Duodenal mucosa (tissue), 2 donors: ENCODE measurements at regions not wholly inside any gene's neighbourhood (a gene's known extent, or its start where the extent isn't known, plus 50 kb on each side); places are given as distances from the start of the nearest gene placed in this dataset.

Source experiments
- H3K27ac ChIP-seq: one replicate; pipeline ENCODE4 v1.7.0; 2013; ENCODE audit warnings: low read depth, low read length
- H3K27me3 ChIP-seq, 2 donors: one replicate each; pipeline ENCODE4 v1.7.0; 2013; ENCODE audit warnings: low read length in 2 of 2, control low read depth in 1 of 2; ENCODE audit not compliant: insufficient read depth in 2 of 2, control insufficient read depth in 1 of 2
- H3K36me3 ChIP-seq, 2 donors: one replicate each; pipeline ENCODE4 v1.7.0; 2013; ENCODE audit warnings: low read length in 2 of 2, control low read depth in 1 of 2; ENCODE audit not compliant: insufficient read depth in 2 of 2, control insufficient read depth in 1 of 2
- H3K4me1 ChIP-seq, 2 donors: one replicate each; pipeline ENCODE4 v1.7.0; 2013; ENCODE audit warnings: low read length in 2 of 2, control low read depth in 1 of 2; ENCODE audit not compliant: insufficient read depth in 2 of 2, control insufficient read depth in 1 of 2
- H3K4me3 ChIP-seq, 2 donors: one replicate each; pipeline ENCODE4 v1.7.0; 2013; ENCODE audit warnings: low read length in 2 of 2, low read depth in 1 of 2
- H3K9ac ChIP-seq, 2 donors: one replicate each; pipeline ENCODE4 v1.7.0; 2013; ENCODE audit warnings: low read length in 2 of 2, low read depth in 1 of 2
- H3K9me3 ChIP-seq, 2 donors: one replicate each; pipeline ENCODE4 v1.7.0; 2013; ENCODE audit warnings: low read length in 2 of 2, control low read depth in 1 of 2; ENCODE audit not compliant: control insufficient read depth in 1 of 2

- Histone ChIP-seq H3K4me3 (no peak overlapping the region), H3K9me3 (peaks cover 0 to 8% of the 10 kb centered on the region in 2 donors), H3K27ac (no peak overlapping the region), H3K36me3 (no peaks in the 10 kb centered on the region), H3K27me3 (no peaks in the 10 kb centered on the region), H3K4me1 (no peaks in the 10 kb centered on the region), H3K9ac (no peak overlapping the region)
Observed at GRCh38 chr4:35734381-35735098, 509.8 kb downstream of the ARAP2 start.

- H3K27ac ChIP-seq = no peak overlapping the region
- H3K36me3 ChIP-seq = no peaks in the 10 kb centered on the region
- no peaks in the 10 kb centered on the region for H3K27me3 ChIP-seq
- no peaks in the 10 kb centered on the region for H3K4me1 ChIP-seq
- H3K4me3 ChIP-seq = no peak overlapping the region
- peaks cover 10 to 11% of the 10 kb centered on the region in 2 donors for H3K9me3 ChIP-seq
- H3K9ac ChIP-seq = no peak overlapping the region
Observed at GRCh38 chr4:35739308-35739707, 505.0 kb downstream of the ARAP2 start.

- Histone ChIP-seq H3K4me1 (no peaks in the 10 kb centered on the region), H3K4me3 (no peak overlapping the region), H3K9me3 (no peaks in the 10 kb centered on the region), H3K36me3 (no peaks in the 10 kb centered on the region), H3K27me3 (no peaks in the 10 kb centered on the region), H3K27ac (no peak overlapping the region), H3K9ac (no peak overlapping the region)
Observed at GRCh38 chr4:35754047-35754446, 490.3 kb downstream of the ARAP2 start.

GRCh38 chr4:35757836-35758235, 486.5 kb downstream of the ARAP2 start:
- no peak overlapping the region for H3K9ac ChIP-seq
- no peak overlapping the region for H3K27ac ChIP-seq
- no peak overlapping the region for H3K4me3 ChIP-seq
- H3K36me3 ChIP-seq = no peaks in the 10 kb centered on the region
- peaks cover 0 to 3% of the 10 kb centered on the region in 2 donors for H3K9me3 ChIP-seq
- H3K4me1 ChIP-seq = no peaks in the 10 kb centered on the region
- H3K27me3 ChIP-seq = no peaks in the 10 kb centered on the region

GRCh38 chr4:35760807-35761206, 483.5 kb downstream of the ARAP2 start:
- no peak overlapping the region for H3K27ac ChIP-seq
- no peaks in the 10 kb centered on the region for H3K27me3 ChIP-seq
- H3K9ac ChIP-seq = no peak overlapping the region
- no peak overlapping the region for H3K4me3 ChIP-seq
- no peaks in the 10 kb centered on the region for H3K4me1 ChIP-seq
- no peaks in the 10 kb centered on the region for H3K36me3 ChIP-seq
- H3K9me3 ChIP-seq = peaks cover 0 to 3% of the 10 kb centered on the region in 2 donors

GRCh38 chr4:35771571-35771970, 472.7 kb downstream of the ARAP2 start:
- H3K9me3 ChIP-seq = no peaks in the 10 kb centered on the region
- no peak overlapping the region for H3K4me3 ChIP-seq
- H3K36me3 ChIP-seq = no peaks in the 10 kb centered on the region
- no peaks in the 10 kb centered on the region for H3K4me1 ChIP-seq
- H3K27me3 ChIP-seq = no peaks in the 10 kb centered on the region
- H3K27ac ChIP-seq = no peak overlapping the region
- H3K9ac ChIP-seq = no peak overlapping the region

- H3K9ac ChIP-seq = no peak overlapping the region
- H3K27me3 ChIP-seq = no peaks in the 10 kb centered on the region
- H3K36me3 ChIP-seq = no peaks in the 10 kb centered on the region
- H3K27ac ChIP-seq = no peak overlapping the region
- no peaks in the 10 kb centered on the region for H3K4me1 ChIP-seq
- no peak overlapping the region for H3K4me3 ChIP-seq
- H3K9me3 ChIP-seq = no peaks in the 10 kb centered on the region
Observed at GRCh38 chr4:35772291-35772690, 472.0 kb downstream of the ARAP2 start.

GRCh38 chr4:35789899-35790574, 454.3 kb downstream of the ARAP2 start:
- Histone ChIP-seq H3K9me3 (no peaks in the 10 kb centered on the region), H3K36me3 (no peaks in the 10 kb centered on the region), H3K4me1 (no peaks in the 10 kb centered on the region), H3K9ac (no peak overlapping the region), H3K4me3 (no peak overlapping the region), H3K27ac (no peak overlapping the region), H3K27me3 (no peaks in the 10 kb centered on the region)

GRCh38 chr4:35793045-35793722, 451.1 kb downstream of the ARAP2 start:
- Histone ChIP-seq H3K4me1 (no peaks in the 10 kb centered on the region), H3K9me3 (peaks cover 0 to 6% of the 10 kb centered on the region in 2 donors), H3K9ac (no peak overlapping the region), H3K27me3 (no peaks in the 10 kb centered on the region), H3K36me3 (no peaks in the 10 kb centered on the region), H3K4me3 (no peak overlapping the region), H3K27ac (no peak overlapping the region)

GRCh38 chr4:35793766-35794165, 450.5 kb downstream of the ARAP2 start:
- no peaks in the 10 kb centered on the region for H3K4me1 ChIP-seq

More at GRCh38 chr4:35793766-35794165, 450.5 kb downstream of the ARAP2 start:
- H3K9ac ChIP-seq = no peak overlapping the region
- H3K4me3 ChIP-seq = no peak overlapping the region
- no peak overlapping the region for H3K27ac ChIP-seq
- H3K27me3 ChIP-seq = no peaks in the 10 kb centered on the region
- no peaks in the 10 kb centered on the region for H3K36me3 ChIP-seq
- H3K9me3 ChIP-seq = peaks cover 0 to 6% of the 10 kb centered on the region in 2 donors
